ENCODE measurements at regions not wholly inside any gene's neighbourhood (a gene's known extent, or its start where the extent isn't known, plus 50 kb on each side); places are given as distances from the start of the nearest gene placed in this dataset.

DNA sequence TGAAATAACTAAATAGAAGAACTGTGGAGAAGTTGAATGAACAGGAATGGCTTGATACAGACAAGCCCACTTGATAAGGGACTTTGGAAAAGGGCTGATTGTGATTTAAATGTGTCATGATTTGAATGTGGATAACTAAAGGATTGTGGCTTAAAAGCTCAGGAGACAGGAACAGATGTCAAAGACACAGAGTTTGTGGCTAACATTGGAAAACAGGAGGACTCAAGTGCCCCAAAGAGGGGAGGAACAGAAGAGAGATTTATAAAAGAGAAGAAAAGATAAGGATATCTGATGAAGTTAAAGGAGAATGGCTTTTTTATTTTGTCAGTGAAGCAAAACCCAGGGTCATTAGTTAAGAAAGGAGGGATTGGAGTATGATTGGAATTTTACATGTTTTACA lies 124.2 kb upstream of the TRPM3 start:
- no peaks in the 10 kb centered on the region for H3K4me1 ChIP-seq (ENCODE audit: low read length)
- no peaks in the 10 kb centered on the region for H4K20me1 ChIP-seq (ENCODE audit: insufficient read depth, low read depth, low read length)
- H3K9ac ChIP-seq (ENCODE audit: low read length): no peak overlapping the region
- no peaks in the 10 kb centered on the region for H3K36me3 ChIP-seq (ENCODE audit: insufficient read depth, low read length)
- no peaks in the 10 kb centered on the region for H3K79me2 ChIP-seq (ENCODE audit: low read length)
- H3K9me3 ChIP-seq (ENCODE audit: low read length): no peaks in the 10 kb centered on the region
- no peaks in the 10 kb centered on the region for H3K9me2 ChIP-seq (replicated peaks; ENCODE audit: insufficient read depth, low read length)
- no peak overlapping the region for H2AFZ ChIP-seq (ENCODE audit: low read length)
- DNase-seq: no peak
- H3K27ac ChIP-seq (ENCODE audit: low read length): no peak overlapping the region
- no peaks in the 10 kb centered on the region for H3K27me3 ChIP-seq (ENCODE audit: low read length)
- no peak overlapping the region for H3K4me3 ChIP-seq (ENCODE audit: low read length)
- no peak overlapping the region for H3K4me2 ChIP-seq (ENCODE audit: low read depth, low read length, poor library complexity, severe bottlenecking)

DNA sequence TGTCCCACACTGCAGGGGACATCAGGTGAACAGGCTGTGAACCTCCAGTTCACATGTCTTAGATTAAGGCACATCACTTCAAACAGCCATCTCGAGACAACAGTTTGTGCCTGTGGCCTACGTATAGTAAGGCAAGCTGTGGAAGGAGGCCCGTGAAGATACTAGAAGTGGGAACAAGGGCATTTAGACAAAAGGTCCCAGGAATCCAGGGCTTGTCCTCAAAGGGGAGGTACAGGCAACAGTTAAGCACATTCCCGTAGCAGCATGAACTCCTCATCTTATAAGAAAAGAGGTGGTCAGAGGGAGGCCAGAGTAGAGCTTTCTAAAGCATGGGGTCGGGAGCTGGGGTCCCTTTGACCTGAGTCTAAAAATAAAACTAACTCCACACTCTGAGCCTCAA lies 122.5 kb upstream of the TRPM3 start:
- H3K4me3 ChIP-seq (ENCODE audit: low read length): no peak overlapping the region
- H3K4me1 ChIP-seq (ENCODE audit: low read length): no peaks in the 10 kb centered on the region
- no peaks in the 10 kb centered on the region for H3K36me3 ChIP-seq (ENCODE audit: insufficient read depth, low read length)
- H3K9me3 ChIP-seq (ENCODE audit: low read length): no peaks in the 10 kb centered on the region
- H4K20me1 ChIP-seq (ENCODE audit: insufficient read depth, low read depth, low read length): no peaks in the 10 kb centered on the region
- no peaks in the 10 kb centered on the region for H3K27me3 ChIP-seq (ENCODE audit: low read length)
- no peak overlapping the region for H3K27ac ChIP-seq (ENCODE audit: low read length)
- no peak overlapping the region for H3K9ac ChIP-seq (ENCODE audit: low read length)
- H3K4me2 ChIP-seq (ENCODE audit: low read depth, low read length, poor library complexity, severe bottlenecking): no peak overlapping the region
- no peaks in the 10 kb centered on the region for H3K79me2 ChIP-seq (ENCODE audit: low read length)
- no peak for DNase-seq
- no peak overlapping the region for H2AFZ ChIP-seq (ENCODE audit: low read length)
- H3K9me2 ChIP-seq (replicated peaks; ENCODE audit: insufficient read depth, low read length): no peaks in the 10 kb centered on the region

DNA sequence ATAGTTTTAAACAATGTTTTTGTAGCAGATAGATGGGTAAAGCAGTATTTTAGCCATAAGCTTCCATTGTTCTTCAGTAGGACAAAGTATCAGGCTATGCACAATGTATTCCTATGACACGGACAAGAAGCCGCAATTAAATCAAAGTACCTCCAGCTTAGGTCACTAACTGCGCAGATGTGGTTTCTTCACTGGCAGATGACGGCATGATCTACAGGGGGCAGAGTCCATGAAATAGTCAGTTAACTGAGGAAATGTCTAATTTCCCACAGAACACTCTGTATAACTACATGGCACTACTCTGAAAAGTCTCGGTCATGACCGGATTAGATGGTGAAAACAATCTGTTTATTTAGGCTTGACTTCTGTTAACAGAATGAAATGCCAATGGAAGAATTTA lies 120.7 kb upstream of the TRPM3 start:
- no peak overlapping the region for H3K4me3 ChIP-seq (ENCODE audit: low read length)
- no peaks in the 10 kb centered on the region for H3K36me3 ChIP-seq (ENCODE audit: insufficient read depth, low read length)
- no peaks in the 10 kb centered on the region for H3K4me1 ChIP-seq (ENCODE audit: low read length)
- no peak overlapping the region for H3K27ac ChIP-seq (ENCODE audit: low read length)
- H3K4me2 ChIP-seq (ENCODE audit: low read depth, low read length, poor library complexity, severe bottlenecking): no peak overlapping the region
- H3K79me2 ChIP-seq (ENCODE audit: low read length): no peaks in the 10 kb centered on the region
- DNase-seq: no peak
- H3K9me2 ChIP-seq (replicated peaks; ENCODE audit: insufficient read depth, low read length): no peaks in the 10 kb centered on the region
- H2AFZ ChIP-seq (ENCODE audit: low read length): no peak overlapping the region
- H3K9me3 ChIP-seq (ENCODE audit: low read length): no peaks in the 10 kb centered on the region
- no peaks in the 10 kb centered on the region for H3K27me3 ChIP-seq (ENCODE audit: low read length)
- H4K20me1 ChIP-seq (ENCODE audit: insufficient read depth, low read depth, low read length): no peaks in the 10 kb centered on the region
- no peak overlapping the region for H3K9ac ChIP-seq (ENCODE audit: low read length)

DNA sequence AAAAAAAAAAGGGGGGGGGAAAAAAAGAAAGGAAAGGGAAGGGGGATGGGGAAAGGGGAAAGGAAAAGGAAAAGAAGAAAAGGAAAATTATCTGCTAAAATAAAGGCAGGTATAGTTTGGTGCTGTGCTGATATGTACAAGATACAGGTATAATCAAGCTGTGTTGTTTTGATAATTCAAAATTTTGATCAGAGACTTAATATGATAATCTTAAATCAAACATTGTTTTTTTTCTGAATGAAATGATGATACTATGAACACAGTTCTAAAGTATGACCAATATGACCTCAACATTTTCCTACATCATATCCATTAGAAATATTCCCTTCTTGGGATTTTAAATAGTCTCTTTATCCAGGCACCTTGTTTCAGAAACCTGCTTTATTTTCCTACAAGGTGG lies 115.6 kb upstream of the TRPM3 start:
- H3K4me3 ChIP-seq (ENCODE audit: low read length): no peak overlapping the region
- no peak overlapping the region for H3K27ac ChIP-seq (ENCODE audit: low read length)
- H4K20me1 ChIP-seq (ENCODE audit: insufficient read depth, low read depth, low read length): no peaks in the 10 kb centered on the region
- H3K4me1 ChIP-seq (ENCODE audit: low read length): no peaks in the 10 kb centered on the region
- no peaks in the 10 kb centered on the region for H3K79me2 ChIP-seq (ENCODE audit: low read length)
- H3K9me2 ChIP-seq (replicated peaks; ENCODE audit: insufficient read depth, low read length): no peaks in the 10 kb centered on the region
- no peak overlapping the region for H3K9ac ChIP-seq (ENCODE audit: low read length)
- no peak overlapping the region for H3K4me2 ChIP-seq (ENCODE audit: low read depth, low read length, poor library complexity, severe bottlenecking)
- H3K36me3 ChIP-seq (ENCODE audit: insufficient read depth, low read length): no peaks in the 10 kb centered on the region
- H3K27me3 ChIP-seq (ENCODE audit: low read length): no peaks in the 10 kb centered on the region
- no peaks in the 10 kb centered on the region for H3K9me3 ChIP-seq (ENCODE audit: low read length)
- H2AFZ ChIP-seq (ENCODE audit: low read length): no peak overlapping the region
- no peak for DNase-seq

DNA sequence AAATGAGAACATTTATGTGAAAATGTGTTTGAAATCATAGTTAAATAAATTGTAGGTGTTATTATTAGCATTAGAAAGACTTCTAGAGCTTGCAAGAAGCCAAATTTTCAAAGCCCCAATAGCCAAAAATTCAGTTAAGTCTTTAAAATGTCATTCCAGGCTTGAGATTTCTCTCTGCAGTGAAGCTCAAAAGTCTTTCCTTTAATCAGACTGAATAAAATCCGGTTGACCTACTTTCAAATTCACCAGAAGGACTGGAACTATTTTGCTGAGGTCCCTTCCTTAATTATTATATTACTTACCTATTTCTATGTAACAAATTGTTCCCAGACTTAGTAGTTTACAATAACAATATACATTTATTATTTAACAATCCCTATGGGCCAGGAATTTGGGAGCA lies 112.2 kb upstream of the TRPM3 start:
- Histone ChIP-seq H3K27ac (ENCODE audit: low read length) (no peak overlapping the region), H3K9ac (ENCODE audit: low read length) (no peak overlapping the region), H2AFZ (ENCODE audit: low read length) (no peak overlapping the region), H3K9me2 (replicated peaks; ENCODE audit: insufficient read depth, low read length) (no peaks in the 10 kb centered on the region), H3K4me2 (ENCODE audit: low read depth, low read length, poor library complexity, severe bottlenecking) (no peak overlapping the region), H3K4me1 (ENCODE audit: low read length) (no peaks in the 10 kb centered on the region), H3K9me3 (ENCODE audit: low read length) (no peaks in the 10 kb centered on the region), H3K4me3 (ENCODE audit: low read length) (no peak overlapping the region), H3K79me2 (ENCODE audit: low read length) (no peaks in the 10 kb centered on the region), H4K20me1 (ENCODE audit: insufficient read depth, low read depth, low read length) (no peaks in the 10 kb centered on the region), H3K27me3 (ENCODE audit: low read length) (no peaks in the 10 kb centered on the region), H3K36me3 (ENCODE audit: insufficient read depth, low read length) (no peaks in the 10 kb centered on the region)
- DNase-seq: no peak

DNA sequence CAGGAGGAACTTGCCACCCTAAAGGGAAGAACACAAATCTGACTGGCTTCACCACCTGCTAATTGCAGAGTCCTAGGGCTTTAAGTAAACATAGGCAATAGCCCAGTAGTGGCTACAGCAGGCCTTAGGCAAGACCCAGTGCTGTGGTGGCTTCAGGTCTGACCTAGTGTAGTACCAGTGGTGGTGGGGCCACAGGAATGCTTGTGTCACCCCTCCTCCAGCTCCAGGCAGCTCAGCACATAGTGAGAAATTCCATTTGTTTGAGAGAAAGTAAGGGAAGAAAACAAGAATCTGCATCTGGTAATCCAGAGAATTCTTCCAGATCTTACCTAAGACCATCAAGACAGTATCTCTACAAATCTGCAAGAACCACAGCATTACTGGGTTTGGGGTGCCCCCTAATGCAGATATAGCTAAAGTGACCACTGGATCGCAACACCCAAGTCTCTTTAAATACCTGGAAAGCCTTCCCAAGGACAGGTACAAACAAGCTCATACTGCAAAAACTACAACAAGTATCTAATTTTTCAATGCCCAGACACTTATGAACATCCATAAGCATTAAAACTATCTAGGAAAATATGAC lies 102.6 kb upstream of the TRPM3 start:
- H3K9ac ChIP-seq (ENCODE audit: low read length): no peak overlapping the region
- no peaks in the 10 kb centered on the region for H3K27me3 ChIP-seq (ENCODE audit: low read length)
- H3K9me2 ChIP-seq (replicated peaks; ENCODE audit: insufficient read depth, low read length): no peaks in the 10 kb centered on the region
- H3K4me1 ChIP-seq (ENCODE audit: low read length): no peaks in the 10 kb centered on the region
- H3K4me2 ChIP-seq (ENCODE audit: low read depth, low read length, poor library complexity, severe bottlenecking): no peak overlapping the region
- no peak overlapping the region for H3K27ac ChIP-seq (ENCODE audit: low read length)
- DNase-seq: no peak
- no peak overlapping the region for H3K4me3 ChIP-seq (ENCODE audit: low read length)
- H3K36me3 ChIP-seq (ENCODE audit: insufficient read depth, low read length): no peaks in the 10 kb centered on the region
- no peaks in the 10 kb centered on the region for H3K79me2 ChIP-seq (ENCODE audit: low read length)
- no peak overlapping the region for H2AFZ ChIP-seq (ENCODE audit: low read length)
- no peaks in the 10 kb centered on the region for H3K9me3 ChIP-seq (ENCODE audit: low read length)
- H4K20me1 ChIP-seq (ENCODE audit: insufficient read depth, low read depth, low read length): no peaks in the 10 kb centered on the region

DNA sequence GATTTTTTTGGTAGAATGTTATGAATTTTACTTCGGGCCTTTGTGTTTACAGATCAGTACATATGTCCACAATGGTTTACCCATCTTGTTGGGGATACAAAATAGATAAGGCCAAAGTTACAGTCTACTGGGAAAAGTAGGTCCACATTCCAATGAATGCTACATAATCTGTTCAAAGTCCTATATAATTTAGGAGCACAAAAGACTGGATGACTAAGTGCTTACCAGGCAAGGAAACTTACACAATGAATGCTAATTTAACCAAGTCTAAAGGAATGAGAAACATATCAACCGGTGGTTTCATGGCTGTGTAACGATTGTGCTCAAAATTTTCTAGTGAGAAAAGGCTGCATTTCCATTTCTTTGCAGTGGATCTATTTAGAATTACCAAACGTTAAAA lies 97.4 kb upstream of the TRPM3 start:
- H3K9me3 ChIP-seq (ENCODE audit: low read length): no peaks in the 10 kb centered on the region
- H3K27ac ChIP-seq (ENCODE audit: low read length): no peak overlapping the region
- no peaks in the 10 kb centered on the region for H3K27me3 ChIP-seq (ENCODE audit: low read length)
- no peak overlapping the region for H2AFZ ChIP-seq (ENCODE audit: low read length)
- no peaks in the 10 kb centered on the region for H4K20me1 ChIP-seq (ENCODE audit: insufficient read depth, low read depth, low read length)
- H3K4me2 ChIP-seq (ENCODE audit: low read depth, low read length, poor library complexity, severe bottlenecking): no peak overlapping the region
- no peaks in the 10 kb centered on the region for H3K9me2 ChIP-seq (replicated peaks; ENCODE audit: insufficient read depth, low read length)
- H3K9ac ChIP-seq (ENCODE audit: low read length): no peak overlapping the region
- peak; percentile 4 for DNase-seq
- no peaks in the 10 kb centered on the region for H3K4me1 ChIP-seq (ENCODE audit: low read length)
- no peak overlapping the region for H3K4me3 ChIP-seq (ENCODE audit: low read length)
- no peaks in the 10 kb centered on the region for H3K79me2 ChIP-seq (ENCODE audit: low read length)
- no peaks in the 10 kb centered on the region for H3K36me3 ChIP-seq (ENCODE audit: insufficient read depth, low read length)

DNA sequence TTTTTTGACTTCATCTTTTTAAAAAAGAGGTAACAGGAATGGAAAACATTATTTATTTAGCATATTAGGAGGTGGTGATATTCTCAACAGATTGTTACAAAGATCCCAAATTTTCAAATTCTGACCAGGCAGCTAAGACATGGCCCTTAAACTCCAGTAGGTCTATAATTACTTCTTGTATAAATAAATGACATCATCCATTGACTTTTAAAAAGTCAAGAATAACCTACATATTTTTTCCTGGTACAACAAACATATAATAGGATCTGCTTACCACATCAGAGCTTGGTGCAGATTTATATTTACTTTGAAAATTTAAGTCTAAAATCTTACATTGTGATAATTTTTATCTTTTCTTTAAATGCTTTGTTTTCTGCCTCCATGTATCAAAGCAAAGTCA lies 92.2 kb upstream of the TRPM3 start:
- no peak overlapping the region for H3K4me3 ChIP-seq (ENCODE audit: low read length)
- no peak overlapping the region for H3K9ac ChIP-seq (ENCODE audit: low read length)
- H3K36me3 ChIP-seq (ENCODE audit: insufficient read depth, low read length): no peaks in the 10 kb centered on the region
- DNase-seq: no peak
- no peaks in the 10 kb centered on the region for H3K9me2 ChIP-seq (replicated peaks; ENCODE audit: insufficient read depth, low read length)
- no peak overlapping the region for H3K27ac ChIP-seq (ENCODE audit: low read length)
- H3K4me1 ChIP-seq (ENCODE audit: low read length): no peaks in the 10 kb centered on the region
- H2AFZ ChIP-seq (ENCODE audit: low read length): no peak overlapping the region
- H3K4me2 ChIP-seq (ENCODE audit: low read depth, low read length, poor library complexity, severe bottlenecking): no peak overlapping the region
- no peaks in the 10 kb centered on the region for H3K9me3 ChIP-seq (ENCODE audit: low read length)
- no peaks in the 10 kb centered on the region for H4K20me1 ChIP-seq (ENCODE audit: insufficient read depth, low read depth, low read length)
- no peaks in the 10 kb centered on the region for H3K27me3 ChIP-seq (ENCODE audit: low read length)
- no peaks in the 10 kb centered on the region for H3K79me2 ChIP-seq (ENCODE audit: low read length)

DNA sequence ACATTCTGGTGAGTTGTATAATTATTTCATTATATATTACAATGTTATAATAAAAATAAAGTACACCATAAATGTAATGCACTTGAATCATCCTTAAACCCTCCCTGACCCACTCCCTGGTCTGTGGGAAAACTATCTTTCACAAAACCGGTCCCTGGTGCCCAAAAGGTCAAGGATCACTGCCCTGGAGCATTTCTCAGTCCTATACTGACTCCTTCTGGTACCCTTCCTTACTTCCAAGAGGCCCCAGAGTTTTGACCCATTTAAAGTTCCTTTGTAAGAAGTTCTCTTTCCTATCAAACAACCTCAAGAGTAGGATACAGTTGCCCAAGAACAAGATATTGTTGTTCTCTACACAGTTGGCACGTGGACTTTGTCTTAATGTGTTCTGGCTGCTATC lies 88.9 kb upstream of the TRPM3 start:
- Histone ChIP-seq H2AFZ (ENCODE audit: low read length) (no peak overlapping the region), H3K9me3 (ENCODE audit: low read length) (no peaks in the 10 kb centered on the region), H3K79me2 (ENCODE audit: low read length) (no peaks in the 10 kb centered on the region), H3K36me3 (ENCODE audit: insufficient read depth, low read length) (no peaks in the 10 kb centered on the region), H3K9me2 (replicated peaks; ENCODE audit: insufficient read depth, low read length) (no peaks in the 10 kb centered on the region), H3K27me3 (ENCODE audit: low read length) (no peaks in the 10 kb centered on the region), H3K4me1 (ENCODE audit: low read length) (no peaks in the 10 kb centered on the region), H4K20me1 (ENCODE audit: insufficient read depth, low read depth, low read length) (no peaks in the 10 kb centered on the region), H3K9ac (ENCODE audit: low read length) (no peak overlapping the region), H3K27ac (ENCODE audit: low read length) (no peak overlapping the region), H3K4me2 (ENCODE audit: low read depth, low read length, poor library complexity, severe bottlenecking) (no peak overlapping the region), H3K4me3 (ENCODE audit: low read length) (no peak overlapping the region)
- peak; percentile 15 for DNase-seq

Measured in Karpas-422 (cell line).